ENCODE measurements at regions not wholly inside any gene's neighbourhood (a gene's known extent, or its start where the extent isn't known, plus 50 kb on each side); places are given as distances from the start of the nearest gene placed in this dataset.

GRCh38 chr9:75461183-75461582 lies 372.9 kb downstream of the OSTF1 start:
- Histone ChIP-seq H3K36me3 (no peaks in the 10 kb centered on the region), H3K27me3 (ENCODE audit: low read depth) (no peaks in the 10 kb centered on the region), H3K4me1 (peaks cover 11% of the 10 kb centered on the region), H3K9me3 (replicated peaks) (no peaks in the 10 kb centered on the region), H3K4me3 (no peak overlapping the region), H3K27ac (replicated peaks) (no peak overlapping the region)
- intact Hi-C loops (cut with micrococcal nuclease), result no loop called here
- no peak for DNase-seq
- no peak for TF ChIP-seq CTCF (IDR thresholded peaks at IDR 0.05; ENCODE audit: borderline replicate concordance)

- no peak overlapping the region for H3K27ac ChIP-seq (replicated peaks)
- H3K4me3 ChIP-seq, result no peak overlapping the region
- no peaks in the 10 kb centered on the region for H3K4me1 ChIP-seq
- intact Hi-C loops (cut with micrococcal nuclease), result no loop called here
- no peaks in the 10 kb centered on the region for H3K9me3 ChIP-seq (replicated peaks)
- DNase-seq, result no peak
- no peaks in the 10 kb centered on the region for H3K36me3 ChIP-seq
- H3K27me3 ChIP-seq (ENCODE audit: low read depth), result no peaks in the 10 kb centered on the region
- no peak for TF ChIP-seq CTCF (IDR thresholded peaks at IDR 0.05; ENCODE audit: borderline replicate concordance)
Measured at GRCh38 chr9:75462866-75463265, 374.6 kb downstream of the OSTF1 start.

GRCh38 chr9:75463871-75464270 lies 375.6 kb downstream of the OSTF1 start:
- intact Hi-C loops (cut with micrococcal nuclease), result no loop called here
- DNase-seq, result no peak
- Histone ChIP-seq H3K27me3 (ENCODE audit: low read depth) (no peaks in the 10 kb centered on the region), H3K4me3 (no peak overlapping the region), H3K9me3 (replicated peaks) (no peaks in the 10 kb centered on the region), H3K4me1 (no peaks in the 10 kb centered on the region), H3K36me3 (no peaks in the 10 kb centered on the region), H3K27ac (replicated peaks) (no peak overlapping the region)
- no peak for TF ChIP-seq CTCF (IDR thresholded peaks at IDR 0.05; ENCODE audit: borderline replicate concordance)

GRCh38 chr9:75464726-75465125 lies 376.4 kb downstream of the OSTF1 start:
- H3K27me3 ChIP-seq (ENCODE audit: low read depth), result no peaks in the 10 kb centered on the region
- H3K9me3 ChIP-seq (replicated peaks), result no peaks in the 10 kb centered on the region
- H3K4me1 ChIP-seq, result no peaks in the 10 kb centered on the region
- intact Hi-C loops (cut with micrococcal nuclease), result no loop called here
- no peak for DNase-seq
- no peak overlapping the region for H3K27ac ChIP-seq (replicated peaks)
- H3K36me3 ChIP-seq, result no peaks in the 10 kb centered on the region
- no peak for TF ChIP-seq CTCF (IDR thresholded peaks at IDR 0.05; ENCODE audit: borderline replicate concordance)
- no peak overlapping the region for H3K4me3 ChIP-seq

- H3K36me3 ChIP-seq, result no peaks in the 10 kb centered on the region
- intact Hi-C loops (cut with micrococcal nuclease), result no loop called here
- no peak for TF ChIP-seq CTCF (IDR thresholded peaks at IDR 0.05; ENCODE audit: borderline replicate concordance)
- H3K27me3 ChIP-seq (ENCODE audit: low read depth), result no peaks in the 10 kb centered on the region
- H3K4me3 ChIP-seq, result no peak overlapping the region
- no peaks in the 10 kb centered on the region for H3K9me3 ChIP-seq (replicated peaks)
- DNase-seq, result no peak
- no peaks in the 10 kb centered on the region for H3K4me1 ChIP-seq
- H3K27ac ChIP-seq (replicated peaks), result peak overlapping the region; percentile 61
Measured at GRCh38 chr9:75467142-75467541, 378.8 kb downstream of the OSTF1 start.

Measured in left ventricle myocardium inferior (tissue), 1 donor.